Small intestine (tissue), 7 donors: ENCODE measurements at regions not wholly inside any gene's neighbourhood (a gene's known extent, or its start where the extent isn't known, plus 50 kb on each side); places are given as distances from the start of the nearest gene placed in this dataset.

Experiments used
- DNase-seq, 2 donors: peaks; one replicate each; pipeline versions ENCODE4 v3.0.0 to v3.0.0-alpha.2; 2013
- FAIRE-seq: peaks from 2 replicates; lab custom pipeline; 2012; peaks lifted over from hg19 to GRCh38; lab: Jason Lieb, UNC
- H3K27ac ChIP-seq, 3 donors: one replicate each; pipeline ENCODE4 v1.5.1; 2013; ENCODE audit warnings: low read length in 2 of 3, mild to moderate bottlenecking in 2 of 3, control low read depth in 1 of 3, inconsistent platforms in 1 of 3, low read depth in 1 of 3, moderate library complexity in 1 of 3
- H3K27me3 ChIP-seq, 3 donors: one replicate each; pipeline ENCODE4 v1.6.1; 2013; ENCODE audit warnings: low read length in 3 of 3, inconsistent platforms in 1 of 3; ENCODE audit not compliant: control insufficient read depth in 3 of 3, insufficient read depth in 3 of 3
- H3K36me3 ChIP-seq, 3 donors: one replicate each; pipeline ENCODE4 v1.6.1; 2013; ENCODE audit warnings: low read length in 3 of 3, inconsistent platforms in 1 of 3, low read depth in 1 of 3, mild to moderate bottlenecking in 1 of 3, moderate library complexity in 1 of 3; ENCODE audit not compliant: control insufficient read depth in 3 of 3, insufficient read depth in 2 of 3
- H3K4me1 ChIP-seq, 3 donors: one replicate each; pipeline ENCODE4 v1.6.1; 2013; ENCODE audit warnings: low read length in 2 of 3, inconsistent platforms in 1 of 3, low read depth in 1 of 3, mild to moderate bottlenecking in 1 of 3, moderate library complexity in 1 of 3; ENCODE audit not compliant: control insufficient read depth in 3 of 3, insufficient read depth in 2 of 3
- H3K4me3 ChIP-seq, 3 donors: one replicate each; pipeline ENCODE4 v1.5.1; 2013; ENCODE audit warnings: low read length in 3 of 3, control low read depth in 1 of 3, inconsistent platforms in 1 of 3, low read depth in 1 of 3, mild to moderate bottlenecking in 1 of 3, moderate library complexity in 1 of 3
- H3K9me3 ChIP-seq, 2 donors: one replicate each; pipeline ENCODE4 v1.6.1; 2013; ENCODE audit warnings: low read depth in 1 of 2, low read length in 1 of 2; ENCODE audit not compliant: control insufficient read depth in 2 of 2, insufficient read depth in 1 of 2
- WGBS, 3 donors: extraction: QIAGEN DNeasy Blood & Tissue Kit; methylation state at CpG; one replicate each; pipeline ENCODE4 v1.1.7; 2013; 5-methylcytosine and 5-hydroxymethylcytosine counted together
- donor health status: healthy with polysubstance abuse.
- donor health status: control.
- donor health status: control.
- donor health status: Bipolar disorder and iron deficiency.
- donor health status: healthy.

DNA sequence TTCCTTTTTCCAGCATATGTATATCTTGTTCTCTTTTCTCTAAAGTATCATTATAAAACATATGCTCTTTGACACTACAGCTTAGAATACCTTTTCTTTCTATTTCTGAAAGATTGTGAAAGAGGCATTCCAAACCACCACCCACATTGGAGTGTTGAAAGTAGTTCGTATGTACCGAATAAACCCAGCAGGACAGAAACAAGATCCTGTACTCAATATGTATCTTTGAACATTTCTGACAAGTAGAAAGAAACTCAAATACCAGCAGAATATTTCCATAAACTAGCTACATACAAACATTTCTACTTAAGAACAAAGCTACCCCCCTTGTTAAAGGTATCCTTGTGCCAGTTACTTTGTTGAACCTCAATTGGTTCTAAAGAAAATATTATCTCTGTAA lies 415.3 kb upstream of the ALCAM start:
- FAIRE-seq (no peak), DNase-seq (no peak)
- WGBS, 3 donors, result 88 to 93% (median 92%) methylated on average over 2 of the region's 2 CpGs
- Histone ChIP-seq H3K27me3 (no peaks in the 10 kb centered on the region), H3K4me3 (no peak overlapping the region), H3K9me3 (no peaks in the 10 kb centered on the region), H3K36me3 (no peaks in the 10 kb centered on the region), H3K4me1 (no peaks in the 10 kb centered on the region), H3K27ac (no peak overlapping the region)

DNA sequence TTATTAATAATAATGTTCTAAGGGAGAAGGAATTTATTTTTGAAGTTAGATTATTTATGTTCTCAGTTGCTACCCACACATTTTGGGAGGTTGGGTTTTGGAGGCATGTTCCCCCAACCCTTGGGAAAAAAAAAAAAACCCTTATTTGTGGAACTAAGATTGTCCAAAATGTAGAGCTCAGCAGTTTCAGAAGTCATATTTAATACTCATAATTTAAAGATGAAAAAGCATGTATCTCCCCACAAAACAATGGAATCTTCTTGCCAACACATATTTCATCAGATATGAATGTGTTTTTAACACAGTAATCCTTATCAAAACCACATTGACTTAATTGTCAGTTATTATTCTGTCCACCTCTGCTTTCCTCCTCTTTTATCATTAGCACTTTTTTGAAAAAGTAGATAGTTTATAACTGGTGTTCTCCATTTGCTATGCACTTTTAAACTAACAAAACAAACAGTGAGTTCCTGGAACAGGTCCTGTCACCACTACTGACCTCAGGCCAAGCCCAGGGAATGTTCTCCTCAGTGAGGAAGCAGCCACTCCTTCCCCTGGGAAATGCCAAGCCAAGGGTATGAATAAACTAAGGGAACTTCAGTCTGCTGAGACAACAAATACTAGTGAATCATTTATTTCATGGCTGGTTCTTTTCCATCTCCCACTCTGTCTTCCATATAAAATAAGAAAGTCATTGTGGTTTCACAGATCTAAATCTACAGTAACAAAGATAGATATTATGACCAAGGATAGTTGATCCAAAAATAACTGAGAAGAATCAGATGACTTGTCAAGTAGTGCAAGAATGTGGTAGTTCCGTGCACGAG lies 414.4 kb upstream of the ALCAM start:
- Histone ChIP-seq H3K4me3 (no peak overlapping the region), H3K27me3 (no peaks in the 10 kb centered on the region), H3K9me3 (no peaks in the 10 kb centered on the region), H3K36me3 (no peaks in the 10 kb centered on the region), H3K4me1 (no peaks in the 10 kb centered on the region), H3K27ac (no peak overlapping the region)
- 68 to 77% (median 73%) methylated on average over 2 of the region's 2 CpGs for WGBS, 3 donors
- FAIRE-seq, result no peak
- no peak for DNase-seq

DNA sequence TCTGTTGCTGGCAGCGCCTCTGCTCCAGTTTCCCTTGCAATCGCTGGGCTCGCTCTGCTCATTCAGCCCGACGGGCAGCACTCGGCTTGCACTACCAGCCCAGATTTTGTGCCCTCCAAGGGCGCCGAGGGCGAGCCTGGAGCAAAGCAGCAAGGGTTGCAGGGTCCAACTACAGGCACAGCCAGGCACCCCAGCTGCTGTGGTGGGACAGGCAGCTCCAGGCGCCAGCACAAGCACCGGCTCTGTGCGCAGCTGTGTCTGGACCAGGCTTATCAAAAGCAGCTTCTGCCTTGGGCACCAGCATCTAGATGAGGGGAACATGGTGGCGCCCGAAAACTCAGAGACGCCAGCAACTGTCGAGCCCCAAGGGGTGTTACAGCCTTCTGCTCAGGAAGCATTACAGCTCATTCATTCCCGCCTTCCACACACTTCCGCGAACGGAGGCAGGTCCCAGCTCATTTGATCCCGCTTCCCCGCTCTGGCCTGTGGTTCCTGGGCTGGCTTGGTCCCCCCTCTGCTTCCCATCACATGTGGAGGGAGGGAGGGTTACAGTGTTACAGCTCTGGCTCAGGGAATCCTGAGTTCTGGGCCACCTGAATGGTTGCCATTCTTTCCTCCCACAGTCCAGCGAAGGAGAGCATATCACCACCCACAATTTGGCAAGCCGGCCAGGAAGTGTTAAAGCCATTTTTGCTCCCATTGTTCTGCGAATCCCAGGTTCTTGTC lies 409.9 kb upstream of the ALCAM start:
- Histone ChIP-seq H3K27ac (no peak overlapping the region), H3K27me3 (no peaks in the 10 kb centered on the region), H3K4me3 (no peak overlapping the region), H3K36me3 (no peaks in the 10 kb centered on the region), H3K4me1 (no peaks in the 10 kb centered on the region), H3K9me3 (no peaks in the 10 kb centered on the region)
- FAIRE-seq (no peak), DNase-seq (no peak)
- WGBS, 3 donors, result 93 to 94% (median 93%) methylated on average over 25 of the region's 25 CpGs

DNA sequence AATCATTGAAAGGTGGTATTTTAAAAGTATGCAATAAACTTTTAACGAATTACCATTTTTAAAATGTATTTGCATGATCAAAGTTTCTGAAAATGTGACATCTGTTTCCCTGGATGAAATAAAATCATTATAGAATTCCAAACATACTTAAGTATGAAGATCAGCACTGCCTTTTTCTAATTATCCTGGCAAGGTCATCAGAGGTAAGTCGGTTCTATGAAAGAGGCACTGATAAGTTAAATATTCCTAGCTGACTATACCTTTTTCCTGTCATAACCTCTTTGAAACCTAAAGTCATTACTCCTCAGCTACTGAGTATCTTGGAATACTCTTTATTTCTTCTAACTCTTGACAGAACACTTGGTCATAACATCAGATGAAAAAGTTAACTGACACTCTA lies 406.1 kb upstream of the ALCAM start:
- FAIRE-seq (no peak), DNase-seq (no peak)

DNA sequence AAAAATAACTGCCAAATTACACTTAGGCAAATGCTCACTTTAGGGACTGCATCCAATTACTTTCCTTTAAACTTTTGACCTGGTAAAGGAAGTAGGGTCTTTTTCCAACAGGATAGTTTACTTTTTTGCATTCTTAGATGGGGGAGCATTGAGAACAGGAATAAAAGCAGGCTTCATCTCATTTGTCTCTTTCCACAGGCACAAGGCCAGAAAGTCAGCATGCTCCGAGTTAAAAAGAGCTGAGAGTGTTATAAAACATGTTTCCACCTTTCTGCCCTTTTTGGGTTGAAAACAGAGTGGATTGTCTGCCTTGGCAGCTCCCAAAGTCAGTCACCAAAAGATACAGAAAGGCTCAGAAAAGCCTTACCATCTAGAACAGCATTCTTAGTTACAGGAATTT lies 404.9 kb upstream of the ALCAM start:
- whole genome bisulfite sequencing, 3 donors, result 32 to 42% (median 41%) methylated on average over 1 of the region's 1 CpG
- no peak for FAIRE-seq
- Histone ChIP-seq H3K27me3 (no peaks in the 10 kb centered on the region), H3K4me3 (no peak overlapping the region), H3K36me3 (no peaks in the 10 kb centered on the region), H3K27ac (no peak overlapping the region), H3K9me3 (no peaks in the 10 kb centered on the region), H3K4me1 (no peaks in the 10 kb centered on the region)
- DNase-seq, result no peak

More for the DNA sequence above, 406.1 kb upstream of the ALCAM start:
- Histone ChIP-seq H3K4me1 (no peaks in the 10 kb centered on the region), H3K27ac (no peak overlapping the region), H3K27me3 (no peaks in the 10 kb centered on the region), H3K36me3 (no peaks in the 10 kb centered on the region), H3K9me3 (no peaks in the 10 kb centered on the region), H3K4me3 (no peak overlapping the region)
- 36 to 63% (median 50%) methylated on average over 2 of the region's 2 CpGs for WGBS, 3 donors

DNA sequence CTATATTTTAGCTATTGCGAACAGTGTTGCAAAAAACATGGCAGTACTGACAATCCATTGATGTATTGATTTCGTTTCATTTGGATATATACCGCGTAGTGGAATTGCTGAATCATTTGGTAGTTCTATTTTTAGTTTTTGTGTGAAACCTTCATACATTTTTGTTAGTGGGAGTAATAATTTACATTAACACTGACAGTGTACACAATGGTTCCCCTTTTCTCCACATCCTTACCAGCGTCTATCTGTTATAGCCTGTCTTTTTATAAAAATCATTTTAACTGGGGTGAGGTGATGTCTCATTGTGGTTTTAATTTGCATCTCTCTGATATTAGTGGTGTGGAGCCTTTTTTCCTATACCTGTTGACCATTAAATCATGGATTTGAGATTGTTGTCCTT lies 392.4 kb upstream of the ALCAM start:
- DNase-seq (no peak), FAIRE-seq (no peak)
- Histone ChIP-seq H3K4me3 (no peak overlapping the region), H3K9me3 (no peaks in the 10 kb centered on the region), H3K27ac (no peak overlapping the region), H3K4me1 (no peaks in the 10 kb centered on the region), H3K36me3 (no peaks in the 10 kb centered on the region), H3K27me3 (no peaks in the 10 kb centered on the region)
- WGBS, 3 donors, result 55 to 86% (median 60%) methylated on average over 5 of the region's 5 CpGs

GRCh38 chr3:104977719-104978118 lies 389.0 kb upstream of the ALCAM start:
- no peaks in the 10 kb centered on the region for H3K4me1 ChIP-seq
- H3K36me3 ChIP-seq, result no peaks in the 10 kb centered on the region
- H3K9me3 ChIP-seq, result no peaks in the 10 kb centered on the region
- no peak overlapping the region for H3K4me3 ChIP-seq
- 88 to 93% (median 91%) methylated on average over 3 of the region's 3 CpGs for WGBS, 3 donors
- no peaks in the 10 kb centered on the region for H3K27me3 ChIP-seq
- FAIRE-seq (no peak), DNase-seq (no peak)
- H3K27ac ChIP-seq, result no peak overlapping the region

- 94 to 100% (median 100%) methylated on average over 1 of the region's 1 CpG for WGBS, 3 donors
- no peak for FAIRE-seq
Measured at GRCh38 chr3:104982130-104982529, 384.6 kb upstream of the ALCAM start.

More at GRCh38 chr3:104982130-104982529, 384.6 kb upstream of the ALCAM start:
- H3K27ac ChIP-seq, result no peak overlapping the region
- no peaks in the 10 kb centered on the region for H3K4me1 ChIP-seq
- H3K36me3 ChIP-seq, result no peaks in the 10 kb centered on the region
- H3K9me3 ChIP-seq, result no peaks in the 10 kb centered on the region
- DNase-seq, result no peak
- no peak overlapping the region for H3K4me3 ChIP-seq
- H3K27me3 ChIP-seq, result no peaks in the 10 kb centered on the region
